SK-N-SH (cell line): ENCODE measurements at regions not wholly inside any gene's neighbourhood (a gene's known extent, or its start where the extent isn't known, plus 50 kb on each side); places are given as distances from the start of the nearest gene placed in this dataset.

Experiments used
- CTCF ChIA-PET: fragments of 300-600, 350-600 bp; formaldehyde crosslinking; extraction: SDS; loops from one replicate; lab custom pipeline; 2021; lab: Yijun Ruan, JAX
- POLR2A ChIA-PET: fragments of 350-600 bp; sonication (Branson Sonifier 250); formaldehyde crosslinking; extraction: SDS; loops from one replicate; lab custom pipeline; 2020; ENCODE audit warnings: antibody characterized with exemption, inconsistent platforms; lab: Yijun Ruan, JAX
- DNase-seq: peaks from one replicate; pipeline ENCODE4 v3.0.0; 2012
- H2AFZ ChIP-seq: fragments of 200-600 bp; sonication (generic); 2 replicates; pipeline ENCODE4 v1.8.1; 2016; ENCODE audit warnings: antibody characterized with exemption, mild to moderate bottlenecking, low read depth
- H3F3A ChIP-seq: fragments of 200-600 bp; sonication (generic); replicated peaks from 2 replicates; pipeline ENCODE3; 2016; ENCODE audit warnings: antibody characterized with exemption, mild to moderate bottlenecking; ENCODE audit not compliant: insufficient read depth
- H3K27ac ChIP-seq, 2 experiments: fragments of 200-500 bp in 1 of 2; fragments of 200-600 bp in 1 of 2; sonication (Bioruptor generic) in 1 of 2; sonication (generic), shearing (Covaris generic) in 1 of 2; 2 replicates each; pipeline versions ENCODE4 v1.5.1 to v1.6.1; 2014 to 2016; ENCODE audit warnings: low read depth in 2 of 2, inconsistent platforms in 1 of 2, low read length in 1 of 2, mild to moderate bottlenecking in 1 of 2, mixed read lengths in 1 of 2
- H3K27me3 ChIP-seq: fragments of 200-600 bp; sonication (generic), shearing (Covaris generic); 2 replicates; pipeline ENCODE4 v1.6.1; 2016; ENCODE audit warnings: mixed run types; ENCODE audit not compliant: insufficient read depth
- H3K36me3 ChIP-seq, 2 experiments: fragments of 200-500 bp in 1 of 2; fragments of 200-600 bp in 1 of 2; sonication (Bioruptor generic) in 1 of 2; sonication (generic) in 1 of 2; replicated peaks in 1 of 2; 2 replicates each; pipeline versions ENCODE3 to v1.5.1; 2014 to 2016; ENCODE audit warnings: low read length in 1 of 2, mild to moderate bottlenecking in 1 of 2; ENCODE audit not compliant: insufficient read depth in 2 of 2, control insufficient read depth in 1 of 2
- H3K4me1 ChIP-seq, 2 experiments: fragments of 200-500 bp in 1 of 2; fragments of 200-600 bp in 1 of 2; sonication (Bioruptor generic) in 1 of 2; sonication (generic), shearing (Covaris generic) in 1 of 2; 2 replicates each; pipeline versions ENCODE4 v1.5.1 to v1.6.1; 2014 to 2016; ENCODE audit warnings: low read depth in 1 of 2, low read length in 1 of 2, mixed run types in 1 of 2; ENCODE audit not compliant: insufficient read depth in 2 of 2, control insufficient read depth in 1 of 2
- H3K4me2 ChIP-seq: fragments of 200-600 bp; sonication (generic), shearing (Covaris generic); 2 replicates; pipeline ENCODE4 v1.6.1; 2017; ENCODE audit warnings: mixed run types
- H3K4me3 ChIP-seq, 2 experiments: fragments of 200-500 bp in 1 of 2; fragments of 200-600 bp in 1 of 2; sonication (Bioruptor generic) in 1 of 2; sonication (generic), shearing (Covaris generic) in 1 of 2; 2 replicates each; pipeline versions ENCODE4 v1.5.1 to v1.8.1; 2014 to 2016; ENCODE audit warnings: low read depth in 2 of 2, inconsistent platforms in 1 of 2, low read length in 1 of 2, mild to moderate bottlenecking in 1 of 2, mixed read lengths in 1 of 2, moderate library complexity in 1 of 2
- H3K79me2 ChIP-seq: fragments of 200-600 bp; sonication (generic); 2 replicates; pipeline ENCODE4 v1.8.1; 2017; ENCODE audit warnings: mild to moderate bottlenecking; ENCODE audit not compliant: insufficient read depth
- H3K9ac ChIP-seq: fragments of 200-600 bp; sonication (generic); 2 replicates; pipeline ENCODE4 v1.6.1; 2017; ENCODE audit warnings: mixed run types
- H3K9me2 ChIP-seq: fragments of 200-600 bp; sonication (generic); 2 replicates; pipeline ENCODE4 v1.6.1; 2017; ENCODE audit warnings: mixed run types
- H3K9me3 ChIP-seq: fragments of 200-600 bp; sonication (generic); 2 replicates; pipeline ENCODE4 v1.6.1; 2017; ENCODE audit warnings: mixed run types, mild to moderate bottlenecking, moderate library complexity
- H4K20me1 ChIP-seq: fragments of 200-600 bp; sonication (generic); 2 replicates; pipeline ENCODE4 v1.6.1; 2017; ENCODE audit warnings: mild to moderate bottlenecking, mixed run types; ENCODE audit not compliant: insufficient read depth
- CHD2 ChIP-seq: fragments of 150-350 bp; IDR thresholded peaks from 2 replicates; pipeline ENCODE4 v1.6.1; 2018; ENCODE audit warnings: low read length; ENCODE audit not compliant: partially characterized antibody
- FOXJ3 ChIP-seq: sonication (generic); formaldehyde crosslinking; IDR thresholded peaks from 2 replicates; pipeline ENCODE4 v1.5.1; 2020; ENCODE audit warnings: mild to moderate bottlenecking, missing genetic modification reagents
- GABPA ChIP-seq: IDR thresholded peaks from 2 replicates; pipeline ENCODE4 v1.4.0; 2012; ENCODE audit warnings: low read depth, mild to moderate bottlenecking
- GATA2 ChIP-seq: sonication (generic); formaldehyde crosslinking; IDR thresholded peaks from 2 replicates; pipeline ENCODE4 v1.5.0; 2020; ENCODE audit warnings: mild to moderate bottlenecking, missing genetic modification reagents
- MEF2A ChIP-seq: IDR thresholded peaks from 2 replicates; pipeline ENCODE4 v1.4.0; 2012; ENCODE audit warnings: low read depth, borderline replicate concordance
- MXI1 ChIP-seq: IDR thresholded peaks from 2 replicates; pipeline ENCODE4 v1.6.1; 2012; ENCODE audit warnings: mild to moderate bottlenecking, low read depth, low read length, improper control_type of control experiment
- NFIC ChIP-seq: IDR thresholded peaks from 2 replicates; pipeline ENCODE4 v1.4.0; 2012; ENCODE audit warnings: borderline replicate concordance
- NRF1 ChIP-seq: IDR thresholded peaks from 2 replicates; pipeline ENCODE4 v1.6.1; 2012; ENCODE audit warnings: low read depth, mild to moderate bottlenecking, low read length
- RCOR1 ChIP-seq: fragments of 150-350 bp; IDR thresholded peaks from 2 replicates; pipeline ENCODE4 v1.6.1; 2017; ENCODE audit warnings: antibody characterized with exemption, low read length
- RFX5 ChIP-seq: IDR thresholded peaks from 2 replicates; pipeline ENCODE4 v1.6.1; 2012; ENCODE audit warnings: mild to moderate bottlenecking, improper control_type of control experiment, low read length
- RXRA ChIP-seq: IDR thresholded peaks from 2 replicates; pipeline ENCODE4 v1.4.0; 2012; ENCODE audit warnings: low read depth, mild to moderate bottlenecking, borderline replicate concordance
- SIN3A ChIP-seq: IDR thresholded peaks from 2 replicates; pipeline ENCODE4 v1.6.1; 2012; ENCODE audit warnings: low read depth, mild to moderate bottlenecking, low read length, moderate library complexity, borderline replicate concordance
- SMC3 ChIP-seq: IDR thresholded peaks from 2 replicates; pipeline ENCODE4 v1.6.1; 2012; ENCODE audit warnings: low read depth, low read length, improper control_type of control experiment
- TEAD4 ChIP-seq: IDR thresholded peaks from 2 replicates; pipeline ENCODE4 v1.4.0; 2012; ENCODE audit warnings: mild to moderate bottlenecking, borderline replicate concordance; ENCODE audit not compliant: insufficient read depth
- YY1 ChIP-seq: IDR thresholded peaks from 2 replicates; pipeline ENCODE4 v1.4.0; 2012; ENCODE audit warnings: low read depth, mild to moderate bottlenecking
- WGBS: methylation state at CpG from one replicate; pipeline ENCODE4 v1.1.6; 2017; ENCODE audit warnings: low lambda C conversion rate; 5-methylcytosine and 5-hydroxymethylcytosine counted together
- TF ChIP-seq, protein P1 (sequence below): IDR thresholded peaks from 2 replicates; pipeline ENCODE4 v1.4.0; 2012; ENCODE audit warnings: low read depth, borderline replicate concordance
- TF ChIP-seq, protein P2 (sequence below): IDR thresholded peaks from 2 replicates; pipeline ENCODE4 v1.4.0; 2012; ENCODE audit warnings: low read depth, borderline replicate concordance
- TF ChIP-seq, protein P3 (sequence below): IDR thresholded peaks from 2 replicates; pipeline ENCODE4 v1.4.0; 2012; ENCODE audit warnings: low read depth
- TF ChIP-seq, protein P4 (sequence below): IDR thresholded peaks from 2 replicates; pipeline ENCODE4 v1.6.1; 2012; ENCODE audit warnings: mild to moderate bottlenecking, low read depth, low read length, moderate library complexity

GRCh38 chr5:40291338-40291737 is 388.4 kb upstream of the PTGER4 start (continued):
- TF ChIP-seq NFIC (no peak), MEF2A (no peak), TEAD4 (no peak), YY1 (no peak), SIN3A (no peak)
- TF ChIP-seq, protein P1, sequence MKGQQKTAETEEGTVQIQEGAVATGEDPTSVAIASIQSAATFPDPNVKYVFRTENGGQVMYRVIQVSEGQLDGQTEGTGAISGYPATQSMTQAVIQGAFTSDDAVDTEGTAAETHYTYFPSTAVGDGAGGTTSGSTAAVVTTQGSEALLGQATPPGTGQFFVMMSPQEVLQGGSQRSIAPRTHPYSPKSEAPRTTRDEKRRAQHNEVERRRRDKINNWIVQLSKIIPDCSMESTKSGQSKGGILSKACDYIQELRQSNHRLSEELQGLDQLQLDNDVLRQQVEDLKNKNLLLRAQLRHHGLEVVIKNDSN = no peak
- TF ChIP-seq, all 33 proteins: peak for 0

- H3K4me1 ChIP-seq = no peaks in the 10 kb centered on the region
- TF ChIP-seq GABPA = no peak
- TF ChIP-seq RFX5 = no peak
- no peak for TF ChIP-seq NFIC
- TF ChIP-seq MXI1 = no peak
- TF ChIP-seq GATA2 (CRISPR knock-in tag) = no peak
- TF ChIP-seq CHD2 = no peak
- no peak for TF ChIP-seq RCOR1
- TF ChIP-seq, protein P2, sequence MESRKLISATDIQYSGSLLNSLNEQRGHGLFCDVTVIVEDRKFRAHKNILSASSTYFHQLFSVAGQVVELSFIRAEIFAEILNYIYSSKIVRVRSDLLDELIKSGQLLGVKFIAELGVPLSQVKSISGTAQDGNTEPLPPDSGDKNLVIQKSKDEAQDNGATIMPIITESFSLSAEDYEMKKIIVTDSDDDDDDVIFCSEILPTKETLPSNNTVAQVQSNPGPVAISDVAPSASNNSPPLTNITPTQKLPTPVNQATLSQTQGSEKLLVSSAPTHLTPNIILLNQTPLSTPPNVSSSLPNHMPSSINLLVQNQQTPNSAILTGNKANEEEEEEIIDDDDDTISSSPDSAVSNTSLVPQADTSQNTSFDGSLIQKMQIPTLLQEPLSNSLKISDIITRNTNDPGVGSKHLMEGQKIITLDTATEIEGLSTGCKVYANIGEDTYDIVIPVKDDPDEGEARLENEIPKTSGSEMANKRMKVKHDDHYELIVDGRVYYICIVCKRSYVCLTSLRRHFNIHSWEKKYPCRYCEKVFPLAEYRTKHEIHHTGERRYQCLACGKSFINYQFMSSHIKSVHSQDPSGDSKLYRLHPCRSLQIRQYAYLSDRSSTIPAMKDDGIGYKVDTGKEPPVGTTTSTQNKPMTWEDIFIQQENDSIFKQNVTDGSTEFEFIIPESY = no peak
- no peak for TF ChIP-seq FOXJ3 (CRISPR knock-in tag)
- TF ChIP-seq RXRA = no peak
- TF ChIP-seq, protein P3, sequence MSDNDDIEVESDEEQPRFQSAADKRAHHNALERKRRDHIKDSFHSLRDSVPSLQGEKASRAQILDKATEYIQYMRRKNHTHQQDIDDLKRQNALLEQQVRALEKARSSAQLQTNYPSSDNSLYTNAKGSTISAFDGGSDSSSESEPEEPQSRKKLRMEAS = no peak
- no peak for TF ChIP-seq NRF1
- TF ChIP-seq, protein P1 = no peak
- TF ChIP-seq SMC3 = no peak
- TF ChIP-seq, protein P4, sequence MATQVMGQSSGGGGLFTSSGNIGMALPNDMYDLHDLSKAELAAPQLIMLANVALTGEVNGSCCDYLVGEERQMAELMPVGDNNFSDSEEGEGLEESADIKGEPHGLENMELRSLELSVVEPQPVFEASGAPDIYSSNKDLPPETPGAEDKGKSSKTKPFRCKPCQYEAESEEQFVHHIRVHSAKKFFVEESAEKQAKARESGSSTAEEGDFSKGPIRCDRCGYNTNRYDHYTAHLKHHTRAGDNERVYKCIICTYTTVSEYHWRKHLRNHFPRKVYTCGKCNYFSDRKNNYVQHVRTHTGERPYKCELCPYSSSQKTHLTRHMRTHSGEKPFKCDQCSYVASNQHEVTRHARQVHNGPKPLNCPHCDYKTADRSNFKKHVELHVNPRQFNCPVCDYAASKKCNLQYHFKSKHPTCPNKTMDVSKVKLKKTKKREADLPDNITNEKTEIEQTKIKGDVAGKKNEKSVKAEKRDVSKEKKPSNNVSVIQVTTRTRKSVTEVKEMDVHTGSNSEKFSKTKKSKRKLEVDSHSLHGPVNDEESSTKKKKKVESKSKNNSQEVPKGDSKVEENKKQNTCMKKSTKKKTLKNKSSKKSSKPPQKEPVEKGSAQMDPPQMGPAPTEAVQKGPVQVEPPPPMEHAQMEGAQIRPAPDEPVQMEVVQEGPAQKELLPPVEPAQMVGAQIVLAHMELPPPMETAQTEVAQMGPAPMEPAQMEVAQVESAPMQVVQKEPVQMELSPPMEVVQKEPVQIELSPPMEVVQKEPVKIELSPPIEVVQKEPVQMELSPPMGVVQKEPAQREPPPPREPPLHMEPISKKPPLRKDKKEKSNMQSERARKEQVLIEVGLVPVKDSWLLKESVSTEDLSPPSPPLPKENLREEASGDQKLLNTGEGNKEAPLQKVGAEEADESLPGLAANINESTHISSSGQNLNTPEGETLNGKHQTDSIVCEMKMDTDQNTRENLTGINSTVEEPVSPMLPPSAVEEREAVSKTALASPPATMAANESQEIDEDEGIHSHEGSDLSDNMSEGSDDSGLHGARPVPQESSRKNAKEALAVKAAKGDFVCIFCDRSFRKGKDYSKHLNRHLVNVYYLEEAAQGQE = no peak
- H3K27me3 ChIP-seq = no peaks in the 10 kb centered on the region; the same call in 1 of the 2 replicates
- DNase-seq = no peak
- WGBS = 12% methylated on average over 4 of the region's 4 CpGs
- no peak overlapping the region for H3K4me2 ChIP-seq
- H4K20me1 ChIP-seq = no peaks in the 10 kb centered on the region
- ChIA-PET POLR2A (no interaction called here), CTCF (no interaction called here)
- H3K79me2 ChIP-seq = no peaks in the 10 kb centered on the region
- no peaks in the 10 kb centered on the region for H3F3A ChIP-seq
- no peaks in the 10 kb centered on the region for H3K9me2 ChIP-seq
- H3K4me3 ChIP-seq = no peak overlapping the region
- no peak overlapping the region for H3K27ac ChIP-seq
- no peaks in the 10 kb centered on the region for H3K36me3 ChIP-seq
- H2AFZ ChIP-seq = no peak overlapping the region
- H3K9me3 ChIP-seq = no peaks in the 10 kb centered on the region
- no peak overlapping the region for H3K9ac ChIP-seq
These were observed 390.8 kb upstream of the PTGER4 start for GRCh38 chr5:40288800-40289485.
